ENCODE measurements at regions not wholly inside any gene's neighbourhood (a gene's known extent, or its start where the extent isn't known, plus 50 kb on each side); places are given as distances from the start of the nearest gene placed in this dataset.

GRCh38 chr3:181521831-181522230 is 189.9 kb upstream of the SOX2 start:
- H3K4me1 ChIP-seq (ENCODE audit: control insufficient read depth in 5 of 5, insufficient read depth in 5 of 5, low read length in 5 of 5): no peaks in the 10 kb centered on the region
- no peaks in the 10 kb centered on the region for H3K27me3 ChIP-seq (ENCODE audit: control insufficient read depth in 3 of 3, insufficient read depth in 3 of 3, low read length in 2 of 3)
- TF ChIP-seq CTCF (IDR thresholded peaks at IDR 0.05; ENCODE audit: control extremely low read depth, extremely low read depth): no peak
- H3K4me3 ChIP-seq: no peak overlapping the region
- H3K9me3 ChIP-seq (ENCODE audit: control insufficient read depth in 4 of 4, insufficient read depth in 3 of 4, low read length in 3 of 4): peaks cover 0 to 6% (median under 1%) of the 10 kb centered on the region in 4 donors
- no peak overlapping the region for H3K27ac ChIP-seq (ENCODE audit: low read depth in 1 of 2, low read length in 1 of 2)
- H3K9ac ChIP-seq (ENCODE audit: insufficient read depth in 1 of 2, low read length in 2 of 2): no peak overlapping the region
- WGBS, 2 donors: 96% methylated on average over 2 of the region's 2 CpGs
- no peak for DNase-seq
- H3K36me3 ChIP-seq (ENCODE audit: control insufficient read depth in 4 of 4, insufficient read depth in 4 of 4, low read length in 4 of 4): no peaks in the 10 kb centered on the region
- no peak for ATAC-seq (ENCODE audit: insufficient read depth, low FRiP score)

- Histone ChIP-seq H3K9me3 (ENCODE audit: control insufficient read depth in 4 of 4, insufficient read depth in 3 of 4, low read length in 3 of 4) (no peaks in the 10 kb centered on the region), H3K4me3 (no peak overlapping the region), H3K36me3 (ENCODE audit: control insufficient read depth in 4 of 4, insufficient read depth in 4 of 4, low read length in 4 of 4) (no peaks in the 10 kb centered on the region), H3K27me3 (ENCODE audit: control insufficient read depth in 3 of 3, insufficient read depth in 3 of 3, low read length in 2 of 3) (no peaks in the 10 kb centered on the region), H3K4me1 (ENCODE audit: control insufficient read depth in 5 of 5, insufficient read depth in 5 of 5, low read length in 5 of 5) (no peaks in the 10 kb centered on the region), H3K27ac (ENCODE audit: low read depth in 1 of 2, low read length in 1 of 2) (no peak overlapping the region), H3K9ac (ENCODE audit: insufficient read depth in 1 of 2, low read length in 2 of 2) (no peak overlapping the region)
- no peak for TF ChIP-seq CTCF (IDR thresholded peaks at IDR 0.05; ENCODE audit: control extremely low read depth, extremely low read depth)
- DNase-seq: no peak
- no peak for ATAC-seq (ENCODE audit: insufficient read depth, low FRiP score)
- WGBS, 2 donors: 75 to 86% methylated on average over 3 of the region's 3 CpGs
Observed at GRCh38 chr3:181518222-181518621, 193.5 kb upstream of the SOX2 start.

- TF ChIP-seq CTCF (IDR thresholded peaks at IDR 0.05; ENCODE audit: control extremely low read depth, extremely low read depth): no peak
- WGBS, 2 donors: 82 to 94% methylated on average over 1 of the region's 1 CpG
- Histone ChIP-seq H3K4me1 (ENCODE audit: control insufficient read depth in 5 of 5, insufficient read depth in 5 of 5, low read length in 5 of 5) (no peaks in the 10 kb centered on the region), H3K36me3 (ENCODE audit: control insufficient read depth in 4 of 4, insufficient read depth in 4 of 4, low read length in 4 of 4) (no peaks in the 10 kb centered on the region), H3K27ac (ENCODE audit: low read depth in 1 of 2, low read length in 1 of 2) (no peak overlapping the region), H3K9me3 (ENCODE audit: control insufficient read depth in 4 of 4, insufficient read depth in 3 of 4, low read length in 3 of 4) (peaks cover 0 to 8% (median 0%) of the 10 kb centered on the region in 4 donors), H3K9ac (ENCODE audit: insufficient read depth in 1 of 2, low read length in 2 of 2) (no peak overlapping the region), H3K27me3 (ENCODE audit: control insufficient read depth in 3 of 3, insufficient read depth in 3 of 3, low read length in 2 of 3) (no peaks in the 10 kb centered on the region), H3K4me3 (no peak overlapping the region)
- no peak for DNase-seq
- ATAC-seq (ENCODE audit: insufficient read depth, low FRiP score): no peak
Observed at GRCh38 chr3:181512787-181513186, 198.9 kb upstream of the SOX2 start.

GRCh38 chr3:181510500-181510899 is 201.2 kb upstream of the SOX2 start:
- H3K36me3 ChIP-seq (ENCODE audit: control insufficient read depth in 4 of 4, insufficient read depth in 4 of 4, low read length in 4 of 4): no peaks in the 10 kb centered on the region
- 78 to 85% methylated on average over 3 of the region's 3 CpGs for WGBS, 2 donors
- ATAC-seq (ENCODE audit: insufficient read depth, low FRiP score) (no peak), DNase-seq (no peak)
- no peak overlapping the region for H3K4me3 ChIP-seq
- no peak for TF ChIP-seq CTCF (IDR thresholded peaks at IDR 0.05; ENCODE audit: control extremely low read depth, extremely low read depth)
- peaks cover 0 to 1% (median 0%) of the 10 kb centered on the region in 5 donors for H3K4me1 ChIP-seq (ENCODE audit: control insufficient read depth in 5 of 5, insufficient read depth in 5 of 5, low read length in 5 of 5)
- H3K27me3 ChIP-seq (ENCODE audit: control insufficient read depth in 3 of 3, insufficient read depth in 3 of 3, low read length in 2 of 3): no peaks in the 10 kb centered on the region
- H3K9ac ChIP-seq (ENCODE audit: insufficient read depth in 1 of 2, low read length in 2 of 2): no peak overlapping the region
- no peak overlapping the region for H3K27ac ChIP-seq (ENCODE audit: low read depth in 1 of 2, low read length in 1 of 2)
- peaks cover 0 to 8% (median 0%) of the 10 kb centered on the region in 4 donors for H3K9me3 ChIP-seq (ENCODE audit: control insufficient read depth in 4 of 4, insufficient read depth in 3 of 4, low read length in 3 of 4)

All from lung (tissue), 11 donors.